ENCODE measurements at regions not wholly inside any gene's neighbourhood (a gene's known extent, or its start where the extent isn't known, plus 50 kb on each side); places are given as distances from the start of the nearest gene placed in this dataset.

GRCh38 chr22:46092011-46092410 is 58.3 kb upstream of the PPARA start:
- DNase-seq = no peak

GRCh38 chr22:46092670-46093410 is 57.5 kb upstream of the PPARA start:
- no peak for DNase-seq

- DNase-seq = no peak
These were observed 56.5 kb upstream of the PPARA start for GRCh38 chr22:46093796-46094195.

GRCh38 chr22:46094676-46095075 is 55.6 kb upstream of the PPARA start:
- DNase-seq = no peak

GRCh38 chr22:46096051-46096450 is 54.3 kb upstream of the PPARA start:
- no peak for DNase-seq

- DNase-seq = no peak
These were observed 53.6 kb upstream of the PPARA start for GRCh38 chr22:46096706-46097230.

- DNase-seq = no peak
These were observed 52.9 kb upstream of the PPARA start for GRCh38 chr22:46097268-46097900.

- no peak for DNase-seq
These were observed 51.5 kb upstream of the PPARA start for GRCh38 chr22:46098525-46099475.

GRCh38 chr22:46099740-46100139 is 50.6 kb upstream of the PPARA start:
- DNase-seq = no peak

GRCh38 chr22:46100401-46101105 is 49.8 kb upstream of the PPARA start:
- no peak for DNase-seq

Data from stimulated activated CD4-positive, alpha-beta T cell treated with anti-CD3 and anti-CD28 coated beads, Interleukin-15, amount 100 ng/mL, for 24 hours (primary cell).